ENCODE measurements at regions not wholly inside any gene's neighbourhood (a gene's known extent, or its start where the extent isn't known, plus 50 kb on each side); places are given as distances from the start of the nearest gene placed in this dataset.
A peak's percentile ranks its signal among the peaks of the same experiment; 100 is the strongest.
"Not testable (repeated sequence)": the region's sequence is repeated elsewhere in the genome, so short reads cannot be mapped to it uniquely, and the experiment has no call there.

DNA sequence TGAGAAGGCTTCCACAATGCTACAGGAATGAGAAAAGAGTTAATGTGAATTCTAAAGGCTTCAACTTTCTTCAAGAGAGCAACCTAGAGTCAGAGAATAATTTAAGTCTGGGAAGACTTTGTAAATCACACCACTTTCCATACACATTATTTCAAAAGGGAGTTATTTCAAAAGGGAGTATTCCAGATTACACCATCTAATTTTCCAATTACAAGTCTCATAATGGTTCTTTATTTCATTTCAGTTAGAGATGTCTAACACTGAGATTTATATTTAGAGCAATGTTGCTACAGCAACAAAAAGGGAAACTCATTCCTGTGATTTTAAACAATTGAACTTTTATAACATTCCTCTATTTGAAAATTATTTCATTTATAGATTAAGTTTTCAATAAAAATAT lies 98.8 kb upstream of the DST start:
- peaks cover 30% of the 10 kb centered on the region for H3K4me1 ChIP-seq (ENCODE audit: control insufficient read depth, insufficient read depth, low read length)
- peak overlapping the region; percentile 72 for H3K4me3 ChIP-seq (ENCODE audit: low read length)

DNA sequence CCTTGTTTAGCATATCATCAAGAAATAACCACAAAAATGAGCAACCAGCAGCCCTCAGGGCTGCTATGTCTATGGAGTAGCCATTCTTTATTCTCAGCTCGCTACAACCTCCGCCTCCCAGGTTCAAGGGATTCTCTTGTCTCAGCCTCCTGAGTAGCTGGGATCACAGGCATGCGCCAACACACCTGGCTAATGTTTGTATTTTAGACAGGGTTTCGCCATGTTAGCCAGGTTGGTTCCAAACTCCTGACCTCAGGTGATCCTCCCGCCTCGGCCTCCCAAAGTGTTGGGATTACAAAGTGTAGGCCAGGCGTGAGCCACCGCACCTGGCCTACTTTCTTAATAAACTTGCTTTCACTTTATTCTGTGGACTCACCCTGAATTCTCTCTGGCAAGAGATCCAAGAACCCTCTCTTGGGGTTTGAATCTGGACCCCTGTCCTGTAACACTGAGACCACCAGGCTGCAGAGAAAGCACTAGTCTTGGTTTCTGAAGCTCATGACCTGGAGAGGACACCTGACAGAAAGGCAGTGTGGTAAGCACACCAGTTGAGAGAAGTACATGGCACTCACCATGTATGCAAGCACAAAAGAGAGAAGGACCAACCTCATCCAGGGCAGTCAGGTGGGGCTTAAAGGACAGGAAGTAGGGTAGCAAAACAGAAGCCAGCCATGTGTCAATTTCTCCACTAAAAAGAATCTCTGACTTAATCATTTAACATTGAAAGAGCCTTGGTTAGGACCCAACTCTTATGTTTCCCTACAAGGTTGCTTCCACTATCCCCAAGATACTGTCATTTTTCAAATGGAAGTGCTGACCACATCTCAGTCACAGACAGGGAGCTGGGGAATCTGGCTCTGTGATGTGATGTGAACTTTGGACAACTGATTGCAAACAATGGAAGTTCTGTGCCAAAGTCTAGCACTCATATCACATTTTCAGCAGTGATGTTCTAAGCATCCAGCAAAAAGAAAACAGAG lies 97.4 kb upstream of the DST start:
- no peak overlapping the region for H3K4me3 ChIP-seq (ENCODE audit: low read length)
- no peaks in the 10 kb centered on the region for H3K27me3 ChIP-seq (replicated peaks; ENCODE audit: control insufficient read depth, insufficient read depth, low read length)
- no peak for DNase-seq (ENCODE audit: low read depth)
- H3K36me3 ChIP-seq (ENCODE audit: control insufficient read depth, insufficient read depth, low read length, severe bottlenecking): no peaks in the 10 kb centered on the region
- peaks cover 30% of the 10 kb centered on the region for H3K4me1 ChIP-seq (ENCODE audit: control insufficient read depth, insufficient read depth, low read length)
- H3K9me3 ChIP-seq (ENCODE audit: control insufficient read depth, low read length): no peaks in the 10 kb centered on the region
- no peak overlapping the region for H3K9ac ChIP-seq (ENCODE audit: low read length)

More for the DNA sequence above, 98.8 kb upstream of the DST start:
- H3K36me3 ChIP-seq (ENCODE audit: control insufficient read depth, insufficient read depth, low read length, severe bottlenecking): no peaks in the 10 kb centered on the region
- H3K9ac ChIP-seq (ENCODE audit: low read length): peak overlapping the region; percentile 33
- H3K27me3 ChIP-seq (replicated peaks; ENCODE audit: control insufficient read depth, insufficient read depth, low read length): no peaks in the 10 kb centered on the region
- DNase-seq (ENCODE audit: low read depth): peak; percentile 35
- H3K9me3 ChIP-seq (ENCODE audit: control insufficient read depth, low read length): no peaks in the 10 kb centered on the region

DNA sequence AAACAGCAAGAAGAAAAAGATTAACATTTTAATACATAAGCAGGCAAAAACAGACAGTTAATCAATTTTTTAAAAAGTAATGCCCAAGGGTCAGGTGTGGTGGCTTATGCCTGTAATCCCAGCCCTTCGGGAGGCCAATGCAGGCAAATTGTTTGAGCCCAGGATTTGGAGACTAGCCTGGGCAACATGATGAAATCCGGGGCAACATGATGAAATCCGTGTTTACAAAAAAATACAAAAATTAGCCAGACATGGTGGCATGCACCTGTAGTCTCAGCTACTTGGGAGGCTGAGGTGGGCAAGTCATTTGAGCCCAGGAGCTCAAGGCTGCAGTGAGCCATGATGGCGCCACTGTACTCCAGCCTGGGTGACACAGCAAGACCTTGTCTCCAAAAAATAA lies 94.1 kb upstream of the DST start:
- Histone ChIP-seq H3K9ac (ENCODE audit: low read length) (no peak overlapping the region), H3K4me1 (ENCODE audit: control insufficient read depth, insufficient read depth, low read length) (peaks cover 30% of the 10 kb centered on the region), H3K4me3 (ENCODE audit: low read length) (no peak overlapping the region), H3K27me3 (replicated peaks; ENCODE audit: control insufficient read depth, insufficient read depth, low read length) (no peaks in the 10 kb centered on the region), H3K9me3 (ENCODE audit: control insufficient read depth, low read length) (no peaks in the 10 kb centered on the region), H3K36me3 (ENCODE audit: control insufficient read depth, insufficient read depth, low read length, severe bottlenecking) (no peaks in the 10 kb centered on the region)
- DNase-seq (ENCODE audit: low read depth): no peak

DNA sequence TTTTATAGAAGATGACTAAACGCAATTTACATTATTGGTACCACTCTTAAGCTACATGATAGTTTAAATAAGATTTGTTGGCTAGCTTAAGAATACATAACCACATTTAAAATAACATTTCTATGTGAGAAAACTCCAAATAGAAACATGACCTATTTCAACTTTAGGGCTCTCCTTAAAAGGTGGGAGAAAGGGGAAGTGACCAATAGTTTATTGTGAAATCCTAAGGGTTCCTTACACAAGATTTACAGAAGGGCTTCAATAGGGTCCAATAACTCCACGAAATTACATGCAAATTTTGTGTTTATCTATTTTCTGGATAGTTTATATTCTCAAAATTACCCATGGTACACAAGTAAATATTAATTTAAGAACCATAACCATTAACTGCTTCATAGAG lies 91.6 kb upstream of the DST start:
- Histone ChIP-seq H3K4me1 (ENCODE audit: control insufficient read depth, insufficient read depth, low read length) (peaks cover 33% of the 10 kb centered on the region), H3K27me3 (replicated peaks; ENCODE audit: control insufficient read depth, insufficient read depth, low read length) (no peaks in the 10 kb centered on the region), H3K9ac (ENCODE audit: low read length) (no peak overlapping the region), H3K9me3 (ENCODE audit: control insufficient read depth, low read length) (no peaks in the 10 kb centered on the region), H3K4me3 (ENCODE audit: low read length) (no peak overlapping the region), H3K36me3 (ENCODE audit: control insufficient read depth, insufficient read depth, low read length, severe bottlenecking) (no peaks in the 10 kb centered on the region)
- no peak for DNase-seq (ENCODE audit: low read depth)

DNA sequence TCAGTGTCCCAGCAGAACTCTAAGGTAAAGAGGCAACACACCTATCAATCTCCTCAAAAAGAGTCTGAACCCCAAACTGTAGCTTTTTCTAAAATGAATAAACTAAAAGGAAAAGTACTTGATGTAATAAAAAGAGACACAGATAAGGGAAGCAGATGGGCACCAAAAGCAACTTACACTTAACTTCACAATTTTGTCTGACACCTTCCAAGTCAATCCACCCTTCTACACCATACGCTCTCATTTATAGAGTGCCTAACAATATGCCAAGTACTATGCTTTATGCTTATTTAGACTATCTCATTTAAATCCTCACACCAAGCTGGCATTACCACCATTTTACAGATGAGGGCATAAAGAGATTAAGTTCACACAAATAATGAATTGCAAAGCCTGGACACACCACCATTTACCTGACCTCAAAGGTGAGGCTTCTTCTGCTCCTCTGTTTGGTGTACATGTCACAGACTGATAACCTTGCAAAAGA lies 90.6 kb upstream of the DST start:
- H3K4me3 ChIP-seq (ENCODE audit: low read length): no peak overlapping the region
- H3K27me3 ChIP-seq (replicated peaks; ENCODE audit: control insufficient read depth, insufficient read depth, low read length): no peaks in the 10 kb centered on the region
- no peak for DNase-seq (ENCODE audit: low read depth)
- peaks cover 36% of the 10 kb centered on the region for H3K4me1 ChIP-seq (ENCODE audit: control insufficient read depth, insufficient read depth, low read length)
- no peak overlapping the region for H3K9ac ChIP-seq (ENCODE audit: low read length)
- no peaks in the 10 kb centered on the region for H3K9me3 ChIP-seq (ENCODE audit: control insufficient read depth, low read length)
- no peaks in the 10 kb centered on the region for H3K36me3 ChIP-seq (ENCODE audit: control insufficient read depth, insufficient read depth, low read length, severe bottlenecking)

DNA sequence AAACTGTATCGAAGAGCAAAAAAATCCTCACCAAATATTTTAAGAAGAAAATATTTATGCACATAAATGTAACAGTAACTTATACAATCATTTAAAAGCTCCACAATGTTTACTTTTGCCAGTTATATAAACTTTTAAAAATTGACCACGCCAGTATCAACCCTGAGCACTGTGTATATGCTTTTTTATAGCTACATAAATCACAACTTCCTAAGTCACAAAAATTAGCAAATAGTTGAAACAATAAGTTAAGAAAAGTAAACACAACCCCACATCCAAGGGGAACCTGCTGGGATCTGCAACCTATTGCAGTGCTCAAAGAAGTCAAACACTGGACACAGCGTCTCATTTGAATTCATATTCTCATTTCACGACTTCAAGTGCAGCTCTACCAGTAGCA lies 89.8 kb upstream of the DST start:
- Histone ChIP-seq H3K27me3 (replicated peaks; ENCODE audit: control insufficient read depth, insufficient read depth, low read length) (no peaks in the 10 kb centered on the region), H3K4me3 (ENCODE audit: low read length) (no peak overlapping the region), H3K36me3 (ENCODE audit: control insufficient read depth, insufficient read depth, low read length, severe bottlenecking) (no peaks in the 10 kb centered on the region), H3K9me3 (ENCODE audit: control insufficient read depth, low read length) (no peaks in the 10 kb centered on the region), H3K4me1 (ENCODE audit: control insufficient read depth, insufficient read depth, low read length) (peaks cover 43% of the 10 kb centered on the region), H3K9ac (ENCODE audit: low read length) (no peak overlapping the region)
- DNase-seq (ENCODE audit: low read depth): no peak

DNA sequence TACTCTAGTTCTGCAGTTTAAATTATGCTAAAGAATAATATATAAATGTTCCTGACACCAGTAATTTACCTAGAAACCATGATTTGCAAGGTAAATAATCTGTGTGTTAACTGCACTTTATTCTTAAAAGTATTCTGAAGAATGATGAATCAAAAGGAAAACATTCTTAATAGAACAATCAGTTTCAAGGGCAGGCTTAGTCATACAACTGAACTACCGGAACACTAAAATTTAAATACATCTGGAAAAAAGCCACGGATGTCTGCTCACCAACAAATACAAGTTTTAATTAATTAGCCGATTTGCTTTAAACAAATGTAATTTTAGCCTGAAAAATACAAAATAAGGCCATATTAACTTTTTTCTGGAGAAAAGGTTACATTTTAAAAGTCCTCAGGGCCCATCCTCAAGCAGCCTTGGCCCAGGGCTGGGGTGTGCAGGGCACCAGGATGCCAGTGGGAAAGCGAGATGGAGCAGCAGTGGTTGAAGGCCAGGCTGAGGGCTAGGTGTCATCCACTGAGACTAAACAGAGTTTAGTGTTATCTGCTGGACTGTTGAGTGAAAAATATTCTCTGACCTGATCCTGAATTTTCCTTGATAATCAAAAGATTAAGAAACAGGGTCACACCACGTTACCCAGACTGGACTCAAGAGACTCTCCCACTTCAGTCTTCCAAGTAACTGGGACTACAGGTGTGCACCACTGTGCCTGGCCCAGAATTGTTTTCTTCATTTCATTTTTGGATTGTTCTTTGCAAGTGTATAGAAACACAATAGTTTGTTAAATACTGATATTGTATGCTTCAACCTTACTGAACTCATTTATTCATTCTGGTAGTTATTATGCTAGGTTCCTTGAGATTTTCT lies 88.2 kb upstream of the DST start:
- H3K27me3 ChIP-seq (replicated peaks; ENCODE audit: control insufficient read depth, insufficient read depth, low read length): no peaks in the 10 kb centered on the region
- H3K9ac ChIP-seq (ENCODE audit: low read length): peak overlapping the region; percentile 45
- H3K4me3 ChIP-seq (ENCODE audit: low read length): peak overlapping the region; percentile 44
- peaks cover 59% of the 10 kb centered on the region for H3K4me1 ChIP-seq (ENCODE audit: control insufficient read depth, insufficient read depth, low read length)
- H3K9me3 ChIP-seq (ENCODE audit: control insufficient read depth, low read length): no peaks in the 10 kb centered on the region
- peak; percentile 79 for DNase-seq (ENCODE audit: low read depth)
- H3K36me3 ChIP-seq (ENCODE audit: control insufficient read depth, insufficient read depth, low read length, severe bottlenecking): no peaks in the 10 kb centered on the region

DNA sequence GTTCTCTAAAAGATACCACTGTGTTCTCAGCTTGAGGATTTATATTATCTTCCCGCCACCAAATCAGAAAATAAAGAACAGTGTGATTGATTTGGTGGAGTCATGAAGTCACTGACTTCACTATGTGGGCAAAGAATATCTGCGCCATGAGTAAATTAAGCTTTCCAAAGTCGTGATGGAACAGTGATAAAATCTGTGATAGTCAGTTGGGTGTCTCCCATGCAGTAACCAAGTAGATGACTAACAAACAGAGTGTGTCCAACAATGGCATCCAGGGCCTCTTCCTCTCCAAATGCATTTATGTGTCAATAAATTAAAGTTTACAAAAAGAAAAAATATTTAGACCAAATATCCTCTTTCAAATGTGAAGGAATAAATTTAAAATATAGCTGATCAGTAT lies 87.0 kb upstream of the DST start:
- peak overlapping the region; percentile 44 for H3K4me3 ChIP-seq (ENCODE audit: low read length)
- DNase-seq (ENCODE audit: low read depth): peak; percentile 48
- H3K4me1 ChIP-seq (ENCODE audit: control insufficient read depth, insufficient read depth, low read length): peaks cover 67% of the 10 kb centered on the region
- H3K27me3 ChIP-seq (replicated peaks; ENCODE audit: control insufficient read depth, insufficient read depth, low read length): no peaks in the 10 kb centered on the region
- peak overlapping the region; percentile 45 for H3K9ac ChIP-seq (ENCODE audit: low read length)
- no peaks in the 10 kb centered on the region for H3K9me3 ChIP-seq (ENCODE audit: control insufficient read depth, low read length)
- H3K36me3 ChIP-seq (ENCODE audit: control insufficient read depth, insufficient read depth, low read length, severe bottlenecking): no peaks in the 10 kb centered on the region

DNA sequence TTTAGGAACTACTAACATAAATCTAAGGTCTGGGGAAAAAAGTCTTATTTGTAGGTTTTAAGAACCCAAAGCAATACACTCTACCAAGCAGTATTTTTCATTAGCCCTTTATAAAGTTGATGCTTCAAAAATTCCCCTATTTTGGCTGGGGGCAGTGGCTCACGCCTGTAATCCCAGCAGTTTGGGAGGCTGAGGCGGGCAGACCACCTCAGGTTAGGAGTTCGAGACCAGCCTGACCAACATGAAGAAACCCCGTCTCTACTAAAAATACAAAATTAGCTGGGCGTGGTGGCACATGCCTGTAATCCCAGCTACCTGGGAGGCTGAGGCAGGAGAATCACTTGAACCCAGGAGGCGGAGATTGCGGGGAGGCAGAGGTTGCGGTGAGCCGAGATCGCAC lies 86.5 kb upstream of the DST start:
- not testable (repeated sequence) for H3K27me3 ChIP-seq (replicated peaks; ENCODE audit: control insufficient read depth, insufficient read depth, low read length); H3K9me3 ChIP-seq (ENCODE audit: control insufficient read depth, low read length); H3K36me3 ChIP-seq (ENCODE audit: control insufficient read depth, insufficient read depth, low read length, severe bottlenecking); H3K9ac ChIP-seq (ENCODE audit: low read length); H3K4me3 ChIP-seq (ENCODE audit: low read length); DNase-seq (ENCODE audit: low read depth)
- peaks cover 72% of the 10 kb centered on the region for H3K4me1 ChIP-seq (ENCODE audit: control insufficient read depth, insufficient read depth, low read length)

DNA sequence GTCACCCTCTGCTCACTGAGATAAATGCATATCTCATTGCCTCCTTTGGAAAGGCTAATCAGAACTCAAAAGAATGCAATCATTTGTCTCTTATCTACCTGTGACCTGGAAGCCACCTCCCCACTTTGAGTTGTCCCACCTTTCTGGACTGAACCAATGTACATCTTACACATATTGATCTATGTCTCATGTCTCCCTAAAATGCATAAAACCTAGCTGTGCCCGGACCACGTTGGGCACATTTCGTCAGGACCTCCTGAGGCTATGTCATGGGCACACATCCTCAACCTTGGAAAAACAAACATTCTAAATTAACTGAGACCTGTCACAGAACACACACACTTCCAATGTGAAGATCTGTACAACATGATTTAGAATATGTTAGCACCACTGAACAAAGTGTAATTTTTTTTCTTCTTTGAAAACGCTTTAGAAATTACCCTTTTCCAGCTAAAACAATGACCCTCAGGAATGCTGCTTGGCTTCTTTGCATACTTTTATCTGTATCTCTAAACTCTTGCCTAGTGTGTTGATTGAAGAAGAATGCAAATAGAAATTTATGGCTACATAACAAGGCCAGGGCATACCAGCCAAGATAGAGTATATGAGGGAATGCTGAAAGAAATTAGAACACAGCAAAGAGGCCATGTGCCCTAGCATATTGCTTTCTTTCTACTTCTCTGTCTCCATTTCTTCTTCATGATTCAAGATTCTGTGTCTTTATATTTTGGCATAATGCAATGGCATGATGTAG lies 84.6 kb upstream of the DST start:
- H3K9ac ChIP-seq (ENCODE audit: low read length): peak overlapping the region; percentile 48
- H3K9me3 ChIP-seq (ENCODE audit: control insufficient read depth, low read length): no peaks in the 10 kb centered on the region
- no peaks in the 10 kb centered on the region for H3K36me3 ChIP-seq (ENCODE audit: control insufficient read depth, insufficient read depth, low read length, severe bottlenecking)
- peak; percentile 58 for DNase-seq (ENCODE audit: low read depth)
- H3K4me3 ChIP-seq (ENCODE audit: low read length): no peak overlapping the region
- no peaks in the 10 kb centered on the region for H3K27me3 ChIP-seq (replicated peaks; ENCODE audit: control insufficient read depth, insufficient read depth, low read length)
- H3K4me1 ChIP-seq (ENCODE audit: control insufficient read depth, insufficient read depth, low read length): peaks cover 70% of the 10 kb centered on the region

Measured in adipocyte (in vitro differentiated cells).